K562 (cell line): ENCODE measurements at regions not wholly inside any gene's neighbourhood (a gene's known extent, or its start where the extent isn't known, plus 50 kb on each side); places are given as distances from the start of the nearest gene placed in this dataset.
A peak's percentile ranks its signal among the peaks of the same experiment; 100 is the strongest.

Experiments
- ATAC-seq: fragments of 200-7000 bp; cut with Tn5 transposase; 3 replicates; pipeline ENCODE4 v1.9.1; 2020; ENCODE audit warnings: moderate library complexity
- BruUV-seq: library from RNA; stranded (reverse); fragments of 400-500 nt; replicated peaks from 2 replicates; lab custom pipeline; 2021; lab: Mats Ljungman, UMichigan
- CTCF ChIA-PET: fragments of 300-600 bp; formaldehyde crosslinking; extraction: SDS; loops from one replicate; lab custom pipeline; 2021; ENCODE audit warnings: low intra/inter-chr PET ratio; lab: Yijun Ruan, JAX
- POLR2A ChIA-PET: fragments of 300-600, 350-650 bp; sonication (Branson Sonifier 250); formaldehyde crosslinking; extraction: SDS; loops from one replicate; lab custom pipeline; 2021; ENCODE audit warnings: antibody characterized with exemption, inconsistent platforms; lab: Yijun Ruan, JAX
- DNase-seq, 4 experiments: peaks; one replicate each; pipeline versions ENCODE4 v3.0.0 to v3.0.0-alpha.2; 2011 to 2018; ENCODE audit warnings: low spot score in 3 of 4, mixed read lengths in 3 of 4; ENCODE audit errors: extremely low read depth in 1 of 4
- FAIRE-seq: peaks from 2 replicates; lab custom pipeline; 2011; peaks lifted over from hg19 to GRCh38; lab: Jason Lieb, UNC
- H2AFZ ChIP-seq: 2 replicates; pipeline ENCODE4 v1.6.0; 2011; ENCODE audit warnings: low read depth, low read length, control low read depth, inconsistent platforms
- H3K27ac ChIP-seq: fragments of 200-600 bp; 3 replicates; pipeline ENCODE4 v1.8.0; 2011; ENCODE audit warnings: low read depth, mild to moderate bottlenecking, control low read depth, inconsistent platforms, low read length, moderate library complexity, mixed read lengths; ENCODE audit errors: extremely low read depth
- H3K27me3 ChIP-seq, 2 experiments: fragments of 300-600 bp in 1 of 2; 2 replicates in 1 of 2; 3 replicates in 1 of 2; pipeline versions ENCODE4 v1.6.0 to v1.8.0; 2011; ENCODE audit warnings: inconsistent platforms in 2 of 2, low read length in 2 of 2, mild to moderate bottlenecking in 1 of 2, mixed read lengths in 1 of 2, moderate library complexity in 1 of 2; ENCODE audit not compliant: control insufficient read depth in 2 of 2, insufficient read depth in 2 of 2
- H3K36me3 ChIP-seq: fragments of 300-600 bp; 3 replicates; pipeline ENCODE4 v1.8.0; 2011; ENCODE audit warnings: mild to moderate bottlenecking, low read length, inconsistent platforms; ENCODE audit not compliant: control insufficient read depth, insufficient read depth
- H3K4me1 ChIP-seq, 2 experiments: fragments of 200-600 bp in 1 of 2; replicated peaks in 1 of 2; 2 replicates in 1 of 2; 3 replicates in 1 of 2; pipeline versions ENCODE4 v1.5.1 to v1.8.0; 2011; ENCODE audit warnings: inconsistent platforms in 2 of 2, low read length in 2 of 2, mild to moderate bottlenecking in 1 of 2, mixed read lengths in 1 of 2, moderate library complexity in 1 of 2; ENCODE audit not compliant: control insufficient read depth in 2 of 2, insufficient read depth in 2 of 2
- H3K4me2 ChIP-seq: 2 replicates; pipeline ENCODE4 v1.6.1; 2011; ENCODE audit warnings: low read length, control low read depth, inconsistent platforms, mixed read lengths; ENCODE audit not compliant: insufficient read depth
- H3K4me3 ChIP-seq: fragments of 200-600 bp; sonication (generic), shearing (Covaris generic); 2 replicates; pipeline ENCODE4 v1.5.1; 2016; ENCODE audit warnings: control low read depth, inconsistent platforms
- H3K79me2 ChIP-seq: fragments of 200-600 bp; 3 replicates; pipeline ENCODE4 v1.8.0; 2011; ENCODE audit warnings: low read length, inconsistent platforms; ENCODE audit not compliant: control insufficient read depth, insufficient read depth
- H3K9ac ChIP-seq, 2 experiments: 2 replicates each; pipeline versions ENCODE4 v1.6.0 to v1.6.1; 2011; ENCODE audit warnings: low read depth in 2 of 2, low read length in 2 of 2, control low read depth in 1 of 2, inconsistent platforms in 1 of 2, mild to moderate bottlenecking in 1 of 2, mixed read lengths in 1 of 2; ENCODE audit not compliant: insufficient read depth in 1 of 2
- H3K9me1 ChIP-seq: one replicate; pipeline ENCODE4 v1.6.0; 2011; ENCODE audit warnings: inconsistent platforms, mild to moderate bottlenecking, low read length, moderate library complexity; ENCODE audit not compliant: control insufficient read depth, insufficient read depth
- H3K9me3 ChIP-seq: replicated peaks from 2 replicates; pipeline ENCODE4 v1.5.1; 2011; ENCODE audit warnings: low read depth, low read length, inconsistent platforms; ENCODE audit not compliant: control insufficient read depth, insufficient read depth
- H4K20me1 ChIP-seq: replicated peaks from 2 replicates; pipeline ENCODE4 v1.6.1; 2011; ENCODE audit warnings: low read length, inconsistent platforms, mixed read lengths; ENCODE audit not compliant: control insufficient read depth, insufficient read depth
- ELF4 ChIP-seq: fragments of 450-650 bp; formaldehyde crosslinking; IDR thresholded peaks from 2 replicates; pipeline ENCODE4 v1.4.0; 2022; ENCODE audit warnings: missing genetic modification characterization
- NCOA4 ChIP-seq: fragments of 450-650 bp; IDR thresholded peaks from 2 replicates; pipeline ENCODE4 v1.6.1; 2018; ENCODE audit warnings: mild to moderate bottlenecking; ENCODE audit not compliant: partially characterized antibody
- NR3C1 ChIP-seq: sonication (generic); formaldehyde crosslinking; IDR thresholded peaks from 2 replicates; pipeline ENCODE4 v1.8.1; 2022; ENCODE audit warnings: missing genetic modification reagents
- PHF8 ChIP-seq: fragments of 200-600 bp; sonication (generic); IDR thresholded peaks from 2 replicates; pipeline ENCODE4 v1.6.1; 2012; ENCODE audit warnings: mixed run types, mild to moderate bottlenecking, inconsistent platforms, low read length, moderate library complexity, borderline replicate concordance
- ZBTB34 ChIP-seq: fragments of 250-450 bp; sonication (Bioruptor Pico); IDR thresholded peaks from 2 replicates; pipeline ENCODE4 v1.8.0; 2021; ENCODE audit warnings: mild to moderate bottlenecking, moderate library complexity
- ZNF224 ChIP-seq: sonication (generic); formaldehyde crosslinking; IDR thresholded peaks from 2 replicates; pipeline ENCODE4 v1.8.0; 2022; ENCODE audit warnings: mild to moderate bottlenecking, missing genetic modification reagents
- WGBS: fragments of 100-300 bp; shearing (Covaris generic); methylation state at CpG from one replicate; pipeline ENCODE4 v1.1.6; 2016; ENCODE audit warnings: low coverage, mixed read lengths; ENCODE audit not compliant: insufficient coverage; ENCODE audit errors: missing lambda C conversion rate; 5-methylcytosine and 5-hydroxymethylcytosine counted together
- in situ Hi-C: fragments of 300-500 bp; cut with MboI; formaldehyde crosslinking; loops from 4 replicates; pipeline ENCODE4 v1.15.0; 2018; ENCODE audit warnings: inconsistent platforms, mixed read lengths
- intact Hi-C: fragments of 100-400 bp; cut with micrococcal nuclease; formaldehyde crosslinking; loops from 2 replicates; pipeline ENCODE4 v1.14.2; 2022

GRCh38 chr5:164277720-164278119 is 772.3 kb downstream of the MAT2B start (continued):
- TF ChIP-seq ZNF224 (CRISPR knock-in tag) = no peak

GRCh38 chr5:164289526-164289925 is 784.1 kb downstream of the MAT2B start:
- H3K36me3 ChIP-seq = no peaks in the 10 kb centered on the region
- no peak for TF ChIP-seq PHF8
- TF ChIP-seq ZBTB34 (CRISPR knock-in tag) = no peak
- no peak for TF ChIP-seq NCOA4
- no peak for TF ChIP-seq ELF4 (CRISPR knock-in tag)
- TF ChIP-seq NR3C1 = no peak
- ChIA-PET CTCF (no interaction called here), POLR2A (interaction anchor here (0.6 kb wide), 1 partner anchor 10 kb away, joined by 3 read pairs; no protein-coding TSS in a partner anchor)
- no peaks in the 10 kb centered on the region for H3K9me3 ChIP-seq
- H4K20me1 ChIP-seq = no peaks in the 10 kb centered on the region
- H3K4me2 ChIP-seq = no peak overlapping the region
- no peaks in the 10 kb centered on the region for H3K4me1 ChIP-seq
- no TSS peak for BruUV-seq
- in situ Hi-C loops (no loop called here), intact Hi-C loops (no loop called here)
- H3K4me3 ChIP-seq = no peak overlapping the region
- 0 out of 2 replicates have a peak overlapping the region, but pooled peaks have one; percentile 5 for H2AFZ ChIP-seq
- H3K27ac ChIP-seq = no peak overlapping the region
- ATAC-seq = no peak
- no peaks in the 10 kb centered on the region for H3K79me2 ChIP-seq
- no peaks in the 10 kb centered on the region for H3K9me1 ChIP-seq
- DNase-seq = no peak
- H3K27me3 ChIP-seq = no peaks in the 10 kb centered on the region
- H3K9ac ChIP-seq = no peak overlapping the region
- FAIRE-seq = no peak
- WGBS = 30% methylated on average over 1 of the region's 1 CpG
